Immature natural killer cell (primary cell): ENCODE measurements at regions not wholly inside any gene's neighbourhood (a gene's known extent, or its start where the extent isn't known, plus 50 kb on each side); places are given as distances from the start of the nearest gene placed in this dataset.

Source experiments
- DNase-seq, 3 donors: peaks; one replicate each; pipeline ENCODE4 v3.0.0; 2022; ENCODE audit warnings: mixed read lengths in 1 of 3
- H3K27ac Mint-ChIP-seq, 6 donors: one replicate each; pipeline ENCODE4 v1.8.0; 2020; ENCODE audit warnings: mixed read lengths in 6 of 6, mild to moderate bottlenecking in 5 of 6, inconsistent platforms in 4 of 6, moderate library complexity in 3 of 6
- H3K27me3 Mint-ChIP-seq, 3 donors: one replicate each; pipeline ENCODE4 v1.8.0; 2020 to 2021; ENCODE audit warnings: low read depth in 3 of 3, mild to moderate bottlenecking in 3 of 3, mixed read lengths in 3 of 3, moderate library complexity in 3 of 3, inconsistent platforms in 1 of 3
- H3K36me3 Mint-ChIP-seq, 3 donors: one replicate each; pipeline ENCODE4 v1.8.0; 2020; ENCODE audit warnings: mixed read lengths in 3 of 3, inconsistent platforms in 2 of 3, mild to moderate bottlenecking in 2 of 3
- H3K4me1 Mint-ChIP-seq, 2 donors: one replicate each; pipeline ENCODE4 v1.8.0; 2020; ENCODE audit warnings: inconsistent platforms in 2 of 2, mild to moderate bottlenecking in 2 of 2, mixed read lengths in 2 of 2, moderate library complexity in 1 of 2
- H3K4me3 Mint-ChIP-seq, 5 donors: one replicate each; pipeline ENCODE4 v1.8.0; 2020; ENCODE audit warnings: mild to moderate bottlenecking in 5 of 5, mixed read lengths in 5 of 5, inconsistent platforms in 3 of 5, moderate library complexity in 3 of 5
- H3K9me3 Mint-ChIP-seq, 6 donors: one replicate each; pipeline ENCODE4 v1.8.0; 2020; ENCODE audit warnings: mild to moderate bottlenecking in 6 of 6, mixed read lengths in 6 of 6, inconsistent platforms in 4 of 6, moderate library complexity in 3 of 6

GRCh38 chr6:103908898-103909297, 950.8 kb downstream of the HACE1 start:
- no peak for DNase-seq

GRCh38 chr6:103895136-103895535, 964.6 kb downstream of the HACE1 start:
- no peak for DNase-seq
- Mint-ChIP-seq H3K27me3 (peaks cover 0 to 5% (median 0%) of the 10 kb centered on the region in 3 donors), H3K27ac (no peak overlapping the region), H3K4me1 (no peaks in the 10 kb centered on the region), H3K36me3 (peaks cover 0 to 5% (median 0%) of the 10 kb centered on the region in 3 donors), H3K9me3 (peaks cover 6 to 21% (median 11%) of the 10 kb centered on the region in 6 donors), H3K4me3 (no peak overlapping the region)

More at GRCh38 chr6:103908898-103909297, 950.8 kb downstream of the HACE1 start:
- Mint-ChIP-seq H3K27me3 (no peaks in the 10 kb centered on the region), H3K9me3 (peaks cover 7 to 44% (median 16%) of the 10 kb centered on the region in 6 donors), H3K36me3 (no peaks in the 10 kb centered on the region), H3K27ac (no peak overlapping the region), H3K4me1 (no peaks in the 10 kb centered on the region), H3K4me3 (no peak overlapping the region)

- peaks cover 0 to 5% (median 0%) of the 10 kb centered on the region in 3 donors for H3K36me3 Mint-ChIP-seq
- H3K4me3 Mint-ChIP-seq, result no peak overlapping the region
- no peaks in the 10 kb centered on the region for H3K4me1 Mint-ChIP-seq
- DNase-seq, result no peak
- no peak overlapping the region for H3K27ac Mint-ChIP-seq
- peaks cover 0 to 2% (median 0%) of the 10 kb centered on the region in 3 donors for H3K27me3 Mint-ChIP-seq
- peaks cover 7 to 21% (median 11%) of the 10 kb centered on the region in 6 donors for H3K9me3 Mint-ChIP-seq
These were observed 966.6 kb downstream of the HACE1 start for GRCh38 chr6:103893141-103893581.

- Mint-ChIP-seq H3K27ac (no peak overlapping the region), H3K4me3 (no peak overlapping the region), H3K27me3 (peaks cover 0 to 1% (median 0%) of the 10 kb centered on the region in 3 donors), H3K36me3 (no peaks in the 10 kb centered on the region), H3K9me3 (peaks cover 5 to 30% (median 9%) of the 10 kb centered on the region in 6 donors), H3K4me1 (no peaks in the 10 kb centered on the region)
- no peak for DNase-seq
These were observed 972.8 kb downstream of the HACE1 start for GRCh38 chr6:103886951-103887350.

GRCh38 chr6:103885446-103885845, 974.3 kb downstream of the HACE1 start:
- Mint-ChIP-seq H3K36me3 (no peaks in the 10 kb centered on the region), H3K4me3 (no peak overlapping the region), H3K27ac (no peak overlapping the region), H3K27me3 (peaks cover 0 to 1% (median 1%) of the 10 kb centered on the region in 3 donors), H3K9me3 (peaks cover 5 to 29% (median 10%) of the 10 kb centered on the region in 6 donors), H3K4me1 (no peaks in the 10 kb centered on the region)
- no peak for DNase-seq

- no peak overlapping the region for H3K27ac Mint-ChIP-seq
- H3K4me3 Mint-ChIP-seq, result no peak overlapping the region
- peaks cover 0 to 1% (median 1%) of the 10 kb centered on the region in 3 donors for H3K27me3 Mint-ChIP-seq
These were observed 979.9 kb downstream of the HACE1 start for GRCh38 chr6:103879800-103880199.

GRCh38 chr6:103875221-103875620, 984.5 kb downstream of the HACE1 start:
- Mint-ChIP-seq H3K27ac (no peak overlapping the region), H3K36me3 (no peaks in the 10 kb centered on the region), H3K9me3 (peaks cover 3 to 26% (median 13%) of the 10 kb centered on the region in 6 donors), H3K4me3 (no peak overlapping the region), H3K4me1 (no peaks in the 10 kb centered on the region), H3K27me3 (no peaks in the 10 kb centered on the region)
- DNase-seq, result no peak

More at GRCh38 chr6:103879800-103880199, 979.9 kb downstream of the HACE1 start:
- Mint-ChIP-seq H3K4me1 (no peaks in the 10 kb centered on the region), H3K36me3 (no peaks in the 10 kb centered on the region), H3K9me3 (peaks cover 5 to 35% (median 21%) of the 10 kb centered on the region in 6 donors)
- DNase-seq, result no peak

GRCh38 chr6:103874575-103874974, 985.1 kb downstream of the HACE1 start:
- no peak overlapping the region for H3K27ac Mint-ChIP-seq
- no peak for DNase-seq
- H3K36me3 Mint-ChIP-seq, result no peaks in the 10 kb centered on the region
- peaks cover 4 to 25% (median 8%) of the 10 kb centered on the region in 6 donors for H3K9me3 Mint-ChIP-seq
- no peak overlapping the region for H3K4me3 Mint-ChIP-seq
- H3K4me1 Mint-ChIP-seq, result no peaks in the 10 kb centered on the region
- no peaks in the 10 kb centered on the region for H3K27me3 Mint-ChIP-seq

- Mint-ChIP-seq H3K27me3 (peaks cover 0 to 2% (median 0%) of the 10 kb centered on the region in 3 donors), H3K4me3 (no peak overlapping the region), H3K4me1 (no peaks in the 10 kb centered on the region)
These were observed 987.0 kb downstream of the HACE1 start for GRCh38 chr6:103872678-103873077.

GRCh38 chr6:103872233-103872632, 987.5 kb downstream of the HACE1 start:
- Mint-ChIP-seq H3K27ac (no peak overlapping the region), H3K4me3 (no peak overlapping the region), H3K36me3 (no peaks in the 10 kb centered on the region), H3K9me3 (peaks cover 6 to 23% (median 15%) of the 10 kb centered on the region in 6 donors), H3K27me3 (peaks cover 0 to 2% (median 0%) of the 10 kb centered on the region in 3 donors), H3K4me1 (no peaks in the 10 kb centered on the region)
- DNase-seq, result no peak

More at GRCh38 chr6:103872678-103873077, 987.0 kb downstream of the HACE1 start:
- no peak overlapping the region for H3K27ac Mint-ChIP-seq
- H3K36me3 Mint-ChIP-seq, result no peaks in the 10 kb centered on the region
- peaks cover 5 to 22% (median 15%) of the 10 kb centered on the region in 6 donors for H3K9me3 Mint-ChIP-seq
- DNase-seq, result no peak

GRCh38 chr6:103870970-103871369, 988.7 kb downstream of the HACE1 start:
- Mint-ChIP-seq H3K36me3 (no peaks in the 10 kb centered on the region), H3K9me3 (peaks cover 4 to 23% (median 15%) of the 10 kb centered on the region in 6 donors), H3K4me1 (no peaks in the 10 kb centered on the region), H3K4me3 (no peak overlapping the region), H3K27me3 (peaks cover 0 to 2% (median 0%) of the 10 kb centered on the region in 3 donors), H3K27ac (no peak overlapping the region)
- no peak for DNase-seq

GRCh38 chr6:103862297-103862696, 997.4 kb downstream of the HACE1 start:
- H3K4me1 Mint-ChIP-seq, result no peaks in the 10 kb centered on the region
- H3K27me3 Mint-ChIP-seq, result peaks cover 0 to 1% (median 0%) of the 10 kb centered on the region in 3 donors
- peaks cover 4 to 26% (median 11%) of the 10 kb centered on the region in 6 donors for H3K9me3 Mint-ChIP-seq
- H3K4me3 Mint-ChIP-seq, result no peak overlapping the region
- no peaks in the 10 kb centered on the region for H3K36me3 Mint-ChIP-seq
- no peak for DNase-seq
- no peak overlapping the region for H3K27ac Mint-ChIP-seq

GRCh38 chr6:103858003-103858402, 1001.7 kb downstream of the HACE1 start:
- no peak overlapping the region for H3K27ac Mint-ChIP-seq
- no peaks in the 10 kb centered on the region for H3K4me1 Mint-ChIP-seq
- peaks cover 0 to 1% (median 0%) of the 10 kb centered on the region in 3 donors for H3K27me3 Mint-ChIP-seq
- DNase-seq, result no peak
- no peaks in the 10 kb centered on the region for H3K36me3 Mint-ChIP-seq
- no peak overlapping the region for H3K4me3 Mint-ChIP-seq
- peaks cover 3 to 31% (median 8%) of the 10 kb centered on the region in 6 donors for H3K9me3 Mint-ChIP-seq

- DNase-seq, result no peak
- Mint-ChIP-seq H3K27ac (no peak overlapping the region), H3K27me3 (peaks cover 0 to 2% (median 1%) of the 10 kb centered on the region in 3 donors), H3K4me3 (no peak overlapping the region), H3K9me3 (peaks cover 3 to 33% (median 8%) of the 10 kb centered on the region in 6 donors), H3K36me3 (no peaks in the 10 kb centered on the region), H3K4me1 (no peaks in the 10 kb centered on the region)
These were observed 1004.0 kb downstream of the HACE1 start for GRCh38 chr6:103855750-103856149.

- no peak for DNase-seq
- H3K4me3 Mint-ChIP-seq, result no peak overlapping the region
- H3K9me3 Mint-ChIP-seq, result peaks cover 3 to 29% (median 5%) of the 10 kb centered on the region in 6 donors
- no peak overlapping the region for H3K27ac Mint-ChIP-seq
- no peaks in the 10 kb centered on the region for H3K4me1 Mint-ChIP-seq
- H3K27me3 Mint-ChIP-seq, result peaks cover 0 to 2% (median 1%) of the 10 kb centered on the region in 3 donors
- H3K36me3 Mint-ChIP-seq, result no peaks in the 10 kb centered on the region
These were observed 1005.7 kb downstream of the HACE1 start for GRCh38 chr6:103854059-103854458.
